H1 (cell line): ENCODE measurements at regions not wholly inside any gene's neighbourhood (a gene's known extent, or its start where the extent isn't known, plus 50 kb on each side); places are given as distances from the start of the nearest gene placed in this dataset. TPM values are rescaled to one million over a fixed set of nuclear protein-coding genes. Genes with fewer than 3 reads are reported as not detected.

ENCODE experiments used
- CBX8 ChIP-seq: fragments of 300-800, 300-1000 bp; sonication (generic); IDR thresholded peaks from 2 replicates; pipeline ENCODE4 v1.7.1; 2016; ENCODE audit warnings: low read depth, low read length, borderline replicate concordance
- CTCF ChIP-seq, 3 experiments: IDR thresholded peaks; 1 replicate in 2 of 3; 2 replicates in 1 of 3; pipeline versions ENCODE4 v1.5.1 to v1.6.1; 2011; ENCODE audit warnings: low read length in 3 of 3, mild to moderate bottlenecking in 3 of 3, inconsistent platforms in 2 of 3, low read depth in 1 of 3, moderate library complexity in 1 of 3; ENCODE audit not compliant: insufficient read depth in 1 of 3; ENCODE audit errors: control extremely low read depth in 1 of 3
- EZH2 ChIP-seq: fragments of 200-600 bp; sonication (generic); IDR thresholded peaks from 2 replicates; pipeline ENCODE4 v1.7.1; 2012; ENCODE audit warnings: low read depth, mild to moderate bottlenecking, moderate library complexity, low read length, inconsistent platforms; ENCODE audit not compliant: severe bottlenecking
- HDAC6 ChIP-seq: IDR thresholded peaks from one replicate; pipeline ENCODE4 v1.7.1; 2012; ENCODE audit warnings: low read depth, mild to moderate bottlenecking, inconsistent platforms, low read length, moderate library complexity
- RXRA ChIP-seq: IDR thresholded peaks from 2 replicates; pipeline ENCODE4 v1.6.1; 2011; ENCODE audit warnings: low read depth, mild to moderate bottlenecking, low read length, moderate library complexity; ENCODE audit not compliant: insufficient read depth
- SAP30 ChIP-seq: fragments of 300-600 bp; sonication (generic); IDR thresholded peaks from 2 replicates; pipeline ENCODE4 v1.7.1; 2012; ENCODE audit warnings: low read length, moderate library complexity, mild to moderate bottlenecking, inconsistent platforms; ENCODE audit not compliant: insufficient read depth, insufficient replicate concordance
- small RNA-seq: library from polyadenylated mRNA; stranded (forward); fragments of <200 nt; extraction: miRNeasy Mini kit (QIAGEN cat#:217004); gene quantifications from one replicate; pipeline ENCODE3, GENCODE V24; 2013; ENCODE audit not compliant: insufficient read depth

GRCh38 chr11:8858808-8859207, 52.2 kb upstream of the AKIP1 start (continued):
- TF ChIP-seq CTCF (IDR thresholded peaks at IDR 0.05; ENCODE audit: control extremely low read depth in 1 of 3, insufficient read depth in 1 of 3, low read depth in 1 of 3, low read length in 3 of 3) (no peak), EZH2 (no peak), RXRA (no peak), HDAC6 (no peak), CBX8 (no peak), SAP30 (no peak)

Small RNAs in the stretch of these regions (small RNA-seq; reads per million reads assigned to genes)
- not detected for gene RNA5SP330
